H1 (cell line): ENCODE measurements at regions not wholly inside any gene's neighbourhood (a gene's known extent, or its start where the extent isn't known, plus 50 kb on each side); places are given as distances from the start of the nearest gene placed in this dataset.
"Not testable (repeated sequence)": the region's sequence is repeated elsewhere in the genome, so short reads cannot be mapped to it uniquely, and the experiment has no call there.

Experiments used
- CTCF ChIA-PET: fragments of 300-600 bp; sonication (Branson Sonifier 250); formaldehyde crosslinking; loops from one replicate; lab custom pipeline; 2021; ENCODE audit not compliant: partially characterized antibody; lab: Charles Lee
- POLR2A ChIA-PET: fragments of 300-600 bp; sonication (Branson Sonifier 250); formaldehyde crosslinking; loops from one replicate; lab custom pipeline; 2021; ENCODE audit warnings: inconsistent platforms; ENCODE audit not compliant: partially characterized antibody; lab: Charles Lee
- DNase-seq, 2 experiments: peaks; one replicate each; pipeline versions ENCODE4 v3.0.0 to v3.0.0-alpha.2; 2010 to 2022; ENCODE audit warnings: low spot score in 2 of 2, low read depth in 1 of 2, mixed read lengths in 1 of 2
- FAIRE-seq: peaks from 2 replicates; lab custom pipeline; 2011; peaks lifted over from hg19 to GRCh38; lab: Jason Lieb, UNC
- H2AFZ ChIP-seq: 2 replicates; pipeline ENCODE4 v1.8.1; 2012; ENCODE audit warnings: low read length, inconsistent platforms
- H2AK5ac ChIP-seq: 2 replicates; pipeline ENCODE4 v1.6.1; 2013; ENCODE audit warnings: low read depth, low read length
- H2BK120ac ChIP-seq: replicated peaks from 2 replicates; pipeline ENCODE3; 2013; ENCODE audit warnings: low read depth, low read length, inconsistent platforms
- H2BK12ac ChIP-seq: 2 replicates; pipeline ENCODE4 v1.6.1; 2013; ENCODE audit warnings: low read depth, low read length
- H2BK15ac ChIP-seq: 2 replicates; pipeline ENCODE4 v1.6.1; 2013; ENCODE audit warnings: low read length
- H2BK20ac ChIP-seq: 2 replicates; pipeline ENCODE4 v1.6.1; 2013; ENCODE audit warnings: low read length
- H2BK5ac ChIP-seq: 2 replicates; pipeline ENCODE4 v1.6.1; 2013; ENCODE audit warnings: low read depth, low read length
- H3K14ac ChIP-seq: 2 replicates; pipeline ENCODE4 v1.6.1; 2013; ENCODE audit warnings: inconsistent platforms; ENCODE audit not compliant: insufficient read length
- H3K18ac ChIP-seq: 2 replicates; pipeline ENCODE4 v1.6.1; 2013; ENCODE audit warnings: low read length; ENCODE audit errors: extremely low read depth
- H3K23ac ChIP-seq: 2 replicates; pipeline ENCODE4 v1.6.1; 2013; ENCODE audit warnings: inconsistent platforms; ENCODE audit not compliant: insufficient read length
- H3K23me2 ChIP-seq: 2 replicates; pipeline ENCODE4 v1.6.1; 2013; ENCODE audit warnings: low read depth, low read length
- H3K27ac ChIP-seq: 2 replicates; pipeline ENCODE4 v1.6.1; 2011; ENCODE audit warnings: low read depth, low read length, inconsistent platforms
- H3K27me3 ChIP-seq, 4 experiments: replicated peaks in 1 of 4; 1 replicate in 1 of 4; 2 replicates in 3 of 4; pipeline versions ENCODE4 v1.6.1 to v1.8.1; 2011 to 2013; ENCODE audit warnings: low read length in 3 of 4, mild to moderate bottlenecking in 3 of 4, inconsistent platforms in 2 of 4, mixed read lengths in 2 of 4, moderate library complexity in 1 of 4; ENCODE audit not compliant: control insufficient read depth in 3 of 4, insufficient read depth in 3 of 4; ENCODE audit errors: extremely low read depth in 1 of 4
- H3K36me3 ChIP-seq, 4 experiments: 2 replicates each; pipeline versions ENCODE4 v1.6.1 to v1.8.1; 2011 to 2013; ENCODE audit warnings: mild to moderate bottlenecking in 4 of 4, low read length in 3 of 4, moderate library complexity in 2 of 4, control low read depth in 1 of 4, inconsistent platforms in 1 of 4; ENCODE audit not compliant: insufficient read depth in 4 of 4, control insufficient read depth in 2 of 4
- H3K4ac ChIP-seq: replicated peaks from 2 replicates; pipeline ENCODE3; 2013; ENCODE audit warnings: low read length, low read depth, mixed read lengths, inconsistent platforms; ENCODE audit not compliant: insufficient read length
- H3K4me1 ChIP-seq, 4 experiments: replicated peaks in 1 of 4; 1 replicate in 1 of 4; 2 replicates in 3 of 4; pipeline versions ENCODE4 v1.6.1 to v1.8.1; 2011 to 2013; ENCODE audit warnings: low read length in 3 of 4, inconsistent platforms in 2 of 4, mixed read lengths in 1 of 4; ENCODE audit not compliant: insufficient read depth in 4 of 4, control insufficient read depth in 3 of 4
- H3K4me2 ChIP-seq, 2 experiments: 2 replicates each; pipeline versions ENCODE4 v1.6.1 to v1.8.1; 2011 to 2013; ENCODE audit warnings: low read depth in 2 of 2, low read length in 2 of 2, control low read depth in 1 of 2, inconsistent platforms in 1 of 2, mild to moderate bottlenecking in 1 of 2; ENCODE audit not compliant: insufficient read depth in 1 of 2
- H3K4me3 ChIP-seq, 4 experiments: fragments of 200-600, 300-600 bp in 1 of 4; sonication (generic), shearing (Covaris generic), sonication (Bioruptor Twin) in 1 of 4; 2 replicates each; pipeline versions ENCODE4 v1.5.1 to v1.8.1; 2011 to 2016; ENCODE audit warnings: low read length in 4 of 4, low read depth in 3 of 4, control low read depth in 2 of 4, inconsistent platforms in 2 of 4, mild to moderate bottlenecking in 2 of 4, mixed read lengths in 1 of 4, moderate library complexity in 1 of 4; ENCODE audit not compliant: insufficient read depth in 2 of 4; ENCODE audit errors: extremely low read depth in 1 of 4
- H3K56ac ChIP-seq: replicated peaks from 2 replicates; pipeline ENCODE3; 2013; ENCODE audit warnings: low read depth, mild to moderate bottlenecking, mixed read lengths, low read length, inconsistent platforms; ENCODE audit not compliant: insufficient read length
- H3K79me1 ChIP-seq: 2 replicates; pipeline ENCODE4 v1.6.1; 2013; ENCODE audit warnings: low read depth, low read length, control low read depth
- H3K79me2 ChIP-seq, 2 experiments: 2 replicates each; pipeline versions ENCODE4 v1.6.1 to v1.8.1; 2012 to 2013; ENCODE audit warnings: low read length in 2 of 2, mild to moderate bottlenecking in 2 of 2, inconsistent platforms in 1 of 2; ENCODE audit not compliant: insufficient read depth in 2 of 2, control insufficient read depth in 1 of 2
- H3K9ac ChIP-seq, 4 experiments: replicated peaks in 1 of 4; 1 replicate in 1 of 4; 2 replicates in 3 of 4; pipeline versions ENCODE4 v1.6.1 to v1.8.1; 2011 to 2013; ENCODE audit warnings: low read depth in 3 of 4, low read length in 3 of 4, control low read depth in 2 of 4, mild to moderate bottlenecking in 2 of 4, moderate library complexity in 2 of 4, inconsistent platforms in 1 of 4; ENCODE audit errors: extremely low read depth in 1 of 4
- H3K9me3 ChIP-seq, 2 experiments: 2 replicates each; pipeline versions ENCODE4 v1.6.1 to v1.8.1; 2012 to 2013; ENCODE audit warnings: mild to moderate bottlenecking in 2 of 2, moderate library complexity in 2 of 2, control low read depth in 1 of 2, inconsistent platforms in 1 of 2, low read depth in 1 of 2, low read length in 1 of 2, mixed read lengths in 1 of 2; ENCODE audit not compliant: insufficient read depth in 2 of 2
- H4K20me1 ChIP-seq, 2 experiments: replicated peaks in 1 of 2; 2 replicates each; pipeline versions ENCODE3 to v1.8.1; 2011 to 2013; ENCODE audit warnings: inconsistent platforms in 2 of 2, low read length in 2 of 2, mild to moderate bottlenecking in 1 of 2; ENCODE audit not compliant: insufficient read depth in 2 of 2, control insufficient read depth in 1 of 2
- H4K5ac ChIP-seq: 2 replicates; pipeline ENCODE4 v1.6.1; 2013; ENCODE audit warnings: low read length, low read depth, mixed read lengths, inconsistent platforms; ENCODE audit not compliant: insufficient read length
- H4K8ac ChIP-seq: 2 replicates; pipeline ENCODE4 v1.8.0; 2013; ENCODE audit warnings: mild to moderate bottlenecking, moderate library complexity, low read length, inconsistent platforms; ENCODE audit not compliant: insufficient read depth; ENCODE audit errors: extremely low read depth
- H4K91ac ChIP-seq: replicated peaks from 2 replicates; pipeline ENCODE3; 2013; ENCODE audit warnings: low read length, mixed read lengths, inconsistent platforms; ENCODE audit not compliant: insufficient read length
- WGBS, 2 experiments: shearing (Covaris generic) in 1 of 2; methylation state at CpG; one replicate each; pipeline versions ENCODE4 v1.1.6 to v1.1.7; 2013 to 2015; ENCODE audit warnings: low lambda C conversion rate in 2 of 2, mixed read lengths in 2 of 2, inconsistent platforms in 1 of 2, low coverage in 1 of 2, missing lambda C conversion rate in 1 of 2; ENCODE audit not compliant: insufficient replicate concordance in 2 of 2, insufficient coverage in 1 of 2, insufficient read length in 1 of 2; ENCODE audit errors: extremely low coverage in 1 of 2, missing lambda C conversion rate in 1 of 2; 5-methylcytosine and 5-hydroxymethylcytosine counted together

DNA sequence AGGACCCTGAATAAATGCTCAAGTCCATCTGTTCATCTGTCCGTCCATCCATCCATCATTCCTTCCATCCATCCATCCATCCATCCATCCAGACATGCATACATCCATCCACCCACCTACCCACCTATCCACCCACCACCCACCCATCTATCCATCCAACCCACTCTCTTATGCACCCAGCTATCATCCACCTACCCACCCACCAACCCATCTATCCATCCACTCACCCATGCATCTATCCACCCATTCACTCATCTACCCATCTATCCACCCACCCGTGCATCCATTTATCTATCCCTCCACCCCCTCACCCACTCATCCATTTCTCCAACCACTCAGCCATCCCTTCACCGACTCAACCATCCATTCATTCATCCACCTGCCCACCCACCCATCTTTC is 71.7 kb upstream of the KRTAP5-11 start:
- H2BK120ac ChIP-seq, FAIRE-seq: not testable (repeated sequence)

DNA sequence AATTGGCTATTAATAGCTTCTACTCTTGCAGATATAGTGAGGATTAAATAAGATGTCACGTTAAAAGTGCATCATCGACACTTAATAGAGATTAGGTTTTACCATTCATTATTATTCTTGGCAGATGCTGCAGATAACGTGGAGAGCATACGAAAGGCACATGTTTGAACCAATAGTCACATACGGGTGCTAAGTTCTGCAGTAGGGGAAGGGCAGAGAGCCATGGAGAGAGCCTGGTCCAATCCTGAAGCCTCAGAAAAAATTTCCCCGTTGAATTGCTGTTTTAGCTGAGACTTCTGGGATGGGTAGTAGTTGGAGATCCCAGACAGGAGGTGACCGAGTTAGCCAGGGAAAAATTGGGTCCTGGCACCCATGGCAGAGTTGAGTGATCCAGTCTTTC is 72.4 kb upstream of the KRTAP5-11 start:
- H3K4me1 ChIP-seq, H3K4me2 ChIP-seq, POLR2A ChIA-PET, H3K27me3 ChIP-seq, H3K27ac ChIP-seq, H3K23ac ChIP-seq, H3K4ac ChIP-seq, H3K4me3 ChIP-seq, H3K56ac ChIP-seq, CTCF ChIA-PET, H3K14ac ChIP-seq, H2BK5ac ChIP-seq, H3K36me3 ChIP-seq, H3K79me2 ChIP-seq, H3K23me2 ChIP-seq, H2BK20ac ChIP-seq, H3K18ac ChIP-seq, H4K5ac ChIP-seq, H4K91ac ChIP-seq, H3K9ac ChIP-seq, H2AFZ ChIP-seq, H2BK15ac ChIP-seq, H4K8ac ChIP-seq, FAIRE-seq, H2BK12ac ChIP-seq, H2BK120ac ChIP-seq, H2AK5ac ChIP-seq, H4K20me1 ChIP-seq, H3K79me1 ChIP-seq, DNase-seq, H3K9me3 ChIP-seq: not testable (repeated sequence)
- 90% methylated on average over 7 of the region's 7 CpGs; no CpG with 5 or more reads in 1 of the 2 experiments for WGBS, 2 experiments

More for the DNA sequence above, 71.7 kb upstream of the KRTAP5-11 start:
- H2BK5ac ChIP-seq, H3K79me2 ChIP-seq, H4K8ac ChIP-seq, H3K79me1 ChIP-seq, H3K36me3 ChIP-seq, H2AFZ ChIP-seq, H2BK12ac ChIP-seq, H3K4me1 ChIP-seq, H3K23me2 ChIP-seq, H2BK20ac ChIP-seq, H3K27me3 ChIP-seq, H4K91ac ChIP-seq, H3K9ac ChIP-seq, H3K4me3 ChIP-seq, H3K23ac ChIP-seq, H4K20me1 ChIP-seq, H2AK5ac ChIP-seq, H3K18ac ChIP-seq, H4K5ac ChIP-seq, DNase-seq, H3K14ac ChIP-seq, H3K4me2 ChIP-seq, H3K27ac ChIP-seq, H3K56ac ChIP-seq, H2BK15ac ChIP-seq, H3K4ac ChIP-seq, H3K9me3 ChIP-seq, POLR2A ChIA-PET: not testable (repeated sequence)
- CTCF ChIA-PET = interaction anchor here (0.6 kb wide), 1 partner anchor 377 kb away, joined by 3 read pairs; no protein-coding TSS in a partner anchor
- WGBS, 2 experiments = no CpG with 5 or more reads among the region's 3 CpGs
